SJCRH30 (cell line): ENCODE measurements at regions not wholly inside any gene's neighbourhood (a gene's known extent, or its start where the extent isn't known, plus 50 kb on each side); places are given as distances from the start of the nearest gene placed in this dataset.
A peak's percentile ranks its signal among the peaks of the same experiment; 100 is the strongest.

ENCODE experiments used
- DNase-seq, 2 experiments: peaks; one replicate each; pipeline ENCODE4 v3.0.0-alpha.2; 2015 to 2020
- H3K27ac ChIP-seq: fragments of 250-450 bp; sonication (Bioruptor Pico); 2 replicates; pipeline ENCODE4 v1.5.1; 2020; ENCODE audit warnings: mild to moderate bottlenecking, moderate library complexity
- H3K27me3 ChIP-seq: fragments of 250-450 bp; sonication (Bioruptor Pico); 2 replicates; pipeline ENCODE4 v1.5.1; 2020; ENCODE audit warnings: mild to moderate bottlenecking, moderate library complexity
- H3K36me3 ChIP-seq: fragments of 250-450 bp; sonication (Bioruptor Pico); 2 replicates; pipeline ENCODE4 v1.5.1; 2020; ENCODE audit warnings: mild to moderate bottlenecking, moderate library complexity
- H3K4me1 ChIP-seq: fragments of 250-450 bp; sonication (Bioruptor Pico); 2 replicates; pipeline ENCODE4 v1.5.1; 2020; ENCODE audit warnings: mild to moderate bottlenecking, moderate library complexity
- H3K4me3 ChIP-seq: fragments of 250-450 bp; sonication (Bioruptor Pico); 2 replicates; pipeline ENCODE4 v1.5.1; 2020; ENCODE audit warnings: mild to moderate bottlenecking, moderate library complexity
- H3K9me3 ChIP-seq: fragments of 250-450 bp; sonication (Bioruptor Pico); replicated peaks from 2 replicates; pipeline ENCODE4 v1.5.1; 2020; ENCODE audit warnings: mild to moderate bottlenecking, moderate library complexity

GRCh38 chr7:153840861-153841260, 211.3 kb upstream of the DPP6 start:
- Histone ChIP-seq H3K4me3 (no peak overlapping the region), H3K27me3 (no peaks in the 10 kb centered on the region), H3K4me1 (no peaks in the 10 kb centered on the region), H3K36me3 (no peaks in the 10 kb centered on the region), H3K9me3 (no peaks in the 10 kb centered on the region), H3K27ac (no peak overlapping the region)
- peak in 1 of 2 experiments; percentile 8 for DNase-seq

DNA sequence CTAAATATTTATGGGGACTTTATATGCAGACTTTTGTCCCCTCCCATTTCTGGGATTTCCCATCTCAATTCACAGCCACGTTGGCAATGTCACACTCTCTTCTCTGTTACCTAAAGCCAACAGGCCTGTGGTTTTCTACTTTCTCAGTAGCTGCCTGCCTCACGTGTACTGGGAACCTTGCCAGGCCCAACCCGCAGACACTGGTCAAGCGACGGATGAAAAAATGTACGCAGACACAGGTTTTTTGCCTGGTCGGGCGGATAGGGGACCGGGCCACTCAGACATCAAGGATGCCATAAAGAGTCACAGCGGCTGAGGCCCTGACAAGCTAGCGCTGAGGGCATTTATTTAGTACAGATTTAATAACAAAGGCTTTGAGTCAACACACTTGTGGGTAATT, 204.4 kb upstream of the DPP6 start:
- H3K4me3 ChIP-seq: no peak overlapping the region
- DNase-seq: no peak
- H3K27me3 ChIP-seq: no peaks in the 10 kb centered on the region
- no peaks in the 10 kb centered on the region for H3K36me3 ChIP-seq
- H3K9me3 ChIP-seq: no peaks in the 10 kb centered on the region
- H3K27ac ChIP-seq: no peak overlapping the region
- H3K4me1 ChIP-seq: no peaks in the 10 kb centered on the region

- Histone ChIP-seq H3K4me1 (no peaks in the 10 kb centered on the region), H3K36me3 (no peaks in the 10 kb centered on the region), H3K27me3 (no peaks in the 10 kb centered on the region; the same call in 1 of the 2 replicates), H3K4me3 (no peak overlapping the region), H3K9me3 (no peaks in the 10 kb centered on the region), H3K27ac (no peak overlapping the region)
- DNase-seq: no peak
Measured at GRCh38 chr7:153852261-153852660, 199.9 kb upstream of the DPP6 start.

- no peak overlapping the region for H3K27ac ChIP-seq
- DNase-seq: peak in 1 of 2 experiments; percentile 5
- no peaks in the 10 kb centered on the region; the same call in 1 of the 2 replicates for H3K27me3 ChIP-seq
- H3K4me1 ChIP-seq: no peaks in the 10 kb centered on the region
- no peak overlapping the region for H3K4me3 ChIP-seq
- H3K36me3 ChIP-seq: no peaks in the 10 kb centered on the region
- H3K9me3 ChIP-seq: peaks cover 4% of the 10 kb centered on the region; the same call in 1 of the 2 replicates
Measured at GRCh38 chr7:153858355-153858754, 193.8 kb upstream of the DPP6 start.

DNA sequence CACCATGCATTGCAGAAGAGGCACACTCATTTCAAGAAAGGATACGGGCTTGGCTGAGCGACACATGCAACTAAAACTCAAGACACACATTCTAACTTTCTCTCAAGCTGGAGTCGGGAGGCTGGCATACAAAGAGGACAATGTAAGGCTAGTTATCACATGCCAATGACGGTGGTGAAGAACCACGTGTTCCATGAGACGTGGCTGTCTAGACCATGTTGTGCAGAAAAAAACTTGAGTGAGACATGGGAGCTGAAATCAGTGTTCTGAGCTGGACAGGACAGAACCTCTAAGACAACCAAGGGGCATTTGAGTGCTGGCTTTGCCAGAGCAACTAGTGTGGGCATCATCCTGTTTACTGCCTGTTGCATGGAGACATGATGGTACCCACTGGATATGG, 193.0 kb upstream of the DPP6 start:
- Histone ChIP-seq H3K27me3 (no peaks in the 10 kb centered on the region; the same call in 1 of the 2 replicates), H3K36me3 (no peaks in the 10 kb centered on the region), H3K4me1 (no peaks in the 10 kb centered on the region), H3K27ac (no peak overlapping the region), H3K9me3 (peaks cover 4% of the 10 kb centered on the region; the same call in 1 of the 2 replicates), H3K4me3 (no peak overlapping the region)
- DNase-seq: no peak

- no peak for DNase-seq
- no peak overlapping the region for H3K4me3 ChIP-seq
- no peaks in the 10 kb centered on the region for H3K9me3 ChIP-seq
- H3K4me1 ChIP-seq: no peaks in the 10 kb centered on the region
- no peaks in the 10 kb centered on the region for H3K27me3 ChIP-seq
- H3K27ac ChIP-seq: no peak overlapping the region
- no peaks in the 10 kb centered on the region for H3K36me3 ChIP-seq
Measured at GRCh38 chr7:153886506-153887441, 165.4 kb upstream of the DPP6 start.

- Histone ChIP-seq H3K9me3 (no peaks in the 10 kb centered on the region), H3K4me3 (no peak overlapping the region), H3K4me1 (no peaks in the 10 kb centered on the region), H3K27ac (no peak overlapping the region), H3K36me3 (no peaks in the 10 kb centered on the region), H3K27me3 (peaks cover 2% of the 10 kb centered on the region; the same call in 1 of the 2 replicates)
- DNase-seq: no peak
Measured at GRCh38 chr7:153887749-153888569, 164.2 kb upstream of the DPP6 start.

DNA sequence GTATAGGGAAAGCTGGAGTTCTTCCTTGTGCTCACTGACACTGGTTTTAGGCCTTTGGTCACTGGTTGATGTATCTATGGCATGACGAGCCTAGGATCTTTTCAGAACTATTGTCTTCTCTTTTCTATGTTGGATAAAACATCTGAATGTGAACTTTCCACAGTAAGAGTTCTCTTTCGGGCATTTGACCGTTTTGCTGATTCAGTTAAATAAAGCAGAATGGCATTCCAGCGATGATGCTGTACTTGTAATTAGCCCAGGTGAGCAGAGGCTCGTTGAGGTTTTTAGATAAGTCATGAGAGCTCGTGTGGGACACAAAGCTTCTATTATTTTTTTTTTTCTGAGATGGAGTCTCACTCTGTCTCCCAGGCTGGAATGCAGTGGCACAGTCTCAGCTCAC, 160.2 kb upstream of the DPP6 start:
- H3K4me3 ChIP-seq: no peak overlapping the region
- no peaks in the 10 kb centered on the region for H3K9me3 ChIP-seq
- H3K36me3 ChIP-seq: no peaks in the 10 kb centered on the region
- H3K27ac ChIP-seq: no peak overlapping the region
- H3K4me1 ChIP-seq: no peaks in the 10 kb centered on the region
- no peak for DNase-seq
- peaks cover 2% of the 10 kb centered on the region; the same call in 1 of the 2 replicates for H3K27me3 ChIP-seq

- H3K4me3 ChIP-seq: no peak overlapping the region
- no peak for DNase-seq
Measured at GRCh38 chr7:153902862-153903261, 149.3 kb upstream of the DPP6 start.

GRCh38 chr7:153912211-153912610, 140.0 kb upstream of the DPP6 start:
- Histone ChIP-seq H3K27ac (no peak overlapping the region), H3K4me1 (no peaks in the 10 kb centered on the region), H3K9me3 (no peaks in the 10 kb centered on the region), H3K27me3 (peaks cover 4% of the 10 kb centered on the region; the same call in 1 of the 2 replicates), H3K36me3 (no peaks in the 10 kb centered on the region), H3K4me3 (no peak overlapping the region)
- DNase-seq: no peak

More at GRCh38 chr7:153902862-153903261, 149.3 kb upstream of the DPP6 start:
- no peaks in the 10 kb centered on the region for H3K9me3 ChIP-seq
- H3K27me3 ChIP-seq: peaks cover 3% of the 10 kb centered on the region
- H3K27ac ChIP-seq: no peak overlapping the region
- H3K4me1 ChIP-seq: no peaks in the 10 kb centered on the region
- H3K36me3 ChIP-seq: no peaks in the 10 kb centered on the region

- no peak overlapping the region for H3K27ac ChIP-seq
- H3K4me3 ChIP-seq: no peak overlapping the region
- no peaks in the 10 kb centered on the region for H3K36me3 ChIP-seq
- H3K4me1 ChIP-seq: no peaks in the 10 kb centered on the region
- no peak for DNase-seq
- H3K27me3 ChIP-seq: peaks cover 6% of the 10 kb centered on the region; the same call in 1 of the 2 replicates
- no peaks in the 10 kb centered on the region for H3K9me3 ChIP-seq
Measured at GRCh38 chr7:153920126-153920525, 132.1 kb upstream of the DPP6 start.

DNA sequence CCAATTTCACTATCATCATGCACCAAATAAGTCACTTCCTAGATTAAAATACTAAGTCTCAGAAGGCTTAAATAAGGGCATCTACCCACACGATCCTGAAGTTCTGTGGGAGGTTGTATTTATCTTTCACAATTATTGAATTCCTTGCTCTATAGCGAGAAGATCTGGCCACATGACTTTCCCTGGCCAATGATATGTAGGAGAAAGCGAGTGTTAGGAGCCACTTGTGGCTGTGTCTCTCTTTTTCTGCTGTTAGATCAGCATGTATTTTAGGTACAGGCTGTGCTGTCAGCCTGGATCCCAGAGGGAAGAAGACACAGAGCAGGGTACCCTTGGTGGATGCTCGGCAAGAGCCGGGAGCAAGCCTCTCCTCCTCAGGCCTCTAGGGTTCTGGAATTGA, 131.3 kb upstream of the DPP6 start:
- Histone ChIP-seq H3K9me3 (no peaks in the 10 kb centered on the region), H3K4me1 (no peaks in the 10 kb centered on the region)
- no peak for DNase-seq

GRCh38 chr7:153921408-153921807, 130.8 kb upstream of the DPP6 start:
- Histone ChIP-seq H3K9me3 (no peaks in the 10 kb centered on the region), H3K27me3 (peaks cover 6% of the 10 kb centered on the region; the same call in 1 of the 2 replicates)
- no peak for DNase-seq

More for the DNA sequence above, 131.3 kb upstream of the DPP6 start:
- peaks cover 6% of the 10 kb centered on the region; the same call in 1 of the 2 replicates for H3K27me3 ChIP-seq
- no peak overlapping the region for H3K4me3 ChIP-seq
- H3K36me3 ChIP-seq: no peaks in the 10 kb centered on the region
- no peak overlapping the region for H3K27ac ChIP-seq

DNA sequence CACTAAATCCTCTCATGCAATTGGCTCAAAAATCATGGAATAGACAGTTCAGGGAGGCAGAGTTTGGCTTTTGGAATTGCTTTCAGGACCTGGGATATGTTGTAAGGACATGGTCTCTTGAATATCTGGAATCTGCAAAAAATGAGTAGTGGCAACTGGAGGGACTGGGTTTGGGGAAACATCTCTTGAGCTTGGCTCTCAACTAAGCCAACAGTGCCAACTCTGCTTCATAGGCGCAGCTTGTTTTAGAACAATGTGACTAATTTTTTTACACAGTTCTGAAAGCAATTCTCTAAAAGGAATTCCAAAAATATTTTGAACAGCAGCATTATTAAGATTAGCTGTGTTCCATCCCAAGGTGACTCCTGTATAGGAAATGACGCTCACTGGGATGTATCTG, 121.5 kb upstream of the DPP6 start:
- Histone ChIP-seq H3K27ac (no peak overlapping the region), H3K4me1 (no peaks in the 10 kb centered on the region), H3K27me3 (peaks cover 13% of the 10 kb centered on the region), H3K4me3 (no peak overlapping the region), H3K36me3 (no peaks in the 10 kb centered on the region), H3K9me3 (no peaks in the 10 kb centered on the region)
- DNase-seq: no peak

More at GRCh38 chr7:153921408-153921807, 130.8 kb upstream of the DPP6 start:
- Histone ChIP-seq H3K27ac (no peak overlapping the region), H3K4me1 (no peaks in the 10 kb centered on the region), H3K36me3 (no peaks in the 10 kb centered on the region), H3K4me3 (no peak overlapping the region)

DNA sequence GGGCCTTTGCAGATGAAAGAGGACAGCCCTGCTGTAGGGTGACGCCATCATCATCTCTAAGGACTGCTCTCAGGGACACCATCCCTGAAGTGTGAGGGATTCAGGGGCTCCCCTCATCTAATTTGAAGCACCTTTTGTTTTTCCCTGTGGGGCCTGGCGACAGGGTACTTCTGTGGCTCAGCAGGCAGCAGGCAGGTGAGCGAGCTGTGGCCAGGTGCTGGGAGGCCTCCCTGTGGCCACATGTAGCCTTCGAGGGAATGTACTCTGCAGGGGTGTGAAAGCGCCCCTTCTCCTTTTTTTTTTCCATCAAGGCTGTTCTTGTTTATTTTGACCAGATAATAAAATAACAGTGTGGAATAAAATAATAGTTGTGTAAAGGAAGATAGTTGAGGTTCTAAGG, 118.2 kb upstream of the DPP6 start:
- Histone ChIP-seq H3K4me3 (no peak overlapping the region), H3K9me3 (no peaks in the 10 kb centered on the region), H3K4me1 (no peaks in the 10 kb centered on the region), H3K27ac (no peak overlapping the region), H3K27me3 (peaks cover 27% of the 10 kb centered on the region), H3K36me3 (no peaks in the 10 kb centered on the region)
- no peak for DNase-seq
